ENCODE measurements at regions not wholly inside any gene's neighbourhood (a gene's known extent, or its start where the extent isn't known, plus 50 kb on each side); places are given as distances from the start of the nearest gene placed in this dataset.

DNA sequence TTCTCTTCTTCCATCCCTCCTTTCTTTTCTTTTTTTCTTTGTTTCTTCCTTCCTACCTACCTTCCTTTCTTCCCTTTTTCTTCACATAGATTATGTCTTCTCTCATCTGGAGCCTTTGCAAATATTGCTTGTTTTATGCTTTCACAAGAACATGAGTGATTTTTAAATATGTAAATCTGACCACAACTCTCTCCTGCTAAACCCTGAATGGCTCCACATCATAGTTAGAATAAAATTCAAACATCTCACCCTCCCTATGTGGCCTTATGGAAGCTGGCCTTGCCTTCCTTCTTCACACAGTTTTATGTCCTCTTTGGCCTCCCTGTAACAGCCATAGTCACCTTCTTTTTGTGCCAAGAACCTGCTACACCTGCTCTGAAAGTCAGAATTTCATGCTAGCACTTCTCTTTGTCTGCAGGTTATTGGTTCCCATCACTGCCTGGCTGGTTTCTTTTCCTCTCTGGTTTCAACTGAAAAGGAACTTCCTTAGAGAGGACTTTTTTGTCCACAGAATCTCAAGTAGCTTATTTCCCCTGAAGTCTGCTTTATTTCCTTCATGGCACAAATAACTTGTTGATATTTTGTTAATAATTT, 114.3 kb upstream of the TNC start:
- TF ChIP-seq, protein P1, sequence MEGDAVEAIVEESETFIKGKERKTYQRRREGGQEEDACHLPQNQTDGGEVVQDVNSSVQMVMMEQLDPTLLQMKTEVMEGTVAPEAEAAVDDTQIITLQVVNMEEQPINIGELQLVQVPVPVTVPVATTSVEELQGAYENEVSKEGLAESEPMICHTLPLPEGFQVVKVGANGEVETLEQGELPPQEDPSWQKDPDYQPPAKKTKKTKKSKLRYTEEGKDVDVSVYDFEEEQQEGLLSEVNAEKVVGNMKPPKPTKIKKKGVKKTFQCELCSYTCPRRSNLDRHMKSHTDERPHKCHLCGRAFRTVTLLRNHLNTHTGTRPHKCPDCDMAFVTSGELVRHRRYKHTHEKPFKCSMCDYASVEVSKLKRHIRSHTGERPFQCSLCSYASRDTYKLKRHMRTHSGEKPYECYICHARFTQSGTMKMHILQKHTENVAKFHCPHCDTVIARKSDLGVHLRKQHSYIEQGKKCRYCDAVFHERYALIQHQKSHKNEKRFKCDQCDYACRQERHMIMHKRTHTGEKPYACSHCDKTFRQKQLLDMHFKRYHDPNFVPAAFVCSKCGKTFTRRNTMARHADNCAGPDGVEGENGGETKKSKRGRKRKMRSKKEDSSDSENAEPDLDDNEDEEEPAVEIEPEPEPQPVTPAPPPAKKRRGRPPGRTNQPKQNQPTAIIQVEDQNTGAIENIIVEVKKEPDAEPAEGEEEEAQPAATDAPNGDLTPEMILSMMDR (IDR thresholded peaks at IDR 0.05; ENCODE audit: poor library complexity): no peak
- TF ChIP-seq EZH2 (IDR thresholded peaks at IDR 0.05; ENCODE audit: borderline replicate concordance): no peak
